K562 (cell line): ENCODE measurements at regions not wholly inside any gene's neighbourhood (a gene's known extent, or its start where the extent isn't known, plus 50 kb on each side); places are given as distances from the start of the nearest gene placed in this dataset.

Experiments used
- BRD9 ChIP-seq: fragments of 450-650 bp; IDR thresholded peaks from 2 replicates; pipeline ENCODE4 v1.6.1; 2018; ENCODE audit warnings: low read depth; ENCODE audit not compliant: partially characterized antibody
- FOXP1 ChIP-seq: sonication (generic); formaldehyde crosslinking; IDR thresholded peaks from 2 replicates; pipeline ENCODE4 v1.8.0; 2022; ENCODE audit warnings: mild to moderate bottlenecking, missing genetic modification reagents
- GABPB1 ChIP-seq: sonication (generic); formaldehyde crosslinking; IDR thresholded peaks from 2 replicates; pipeline ENCODE4 v1.8.0; 2022; ENCODE audit warnings: mild to moderate bottlenecking, missing genetic modification reagents
- MIER1 ChIP-seq: fragments of 450-650 bp; IDR thresholded peaks from 2 replicates; pipeline ENCODE4 v1.6.1; 2016; ENCODE audit warnings: antibody characterized with exemption, mild to moderate bottlenecking, low read depth
- SOX6 ChIP-seq: fragments of 450-650 bp; IDR thresholded peaks from 2 replicates; pipeline ENCODE4 v1.6.1; 2014; ENCODE audit warnings: mild to moderate bottlenecking
- SRSF7 ChIP-seq: fragments of 200-400 bp; formaldehyde crosslinking; optimal IDR thresholded peaks from 2 replicates; pipeline ENCODE3; 2017; ENCODE audit warnings: mild to moderate bottlenecking, low read depth, low read length
- TFAP4 ChIP-seq: sonication (generic); formaldehyde crosslinking; IDR thresholded peaks from 2 replicates; pipeline ENCODE4 v1.8.0; 2022; ENCODE audit warnings: missing genetic modification reagents, mild to moderate bottlenecking, moderate library complexity, borderline replicate concordance
- ZNF449 ChIP-seq: fragments of 250-450 bp; sonication (Bioruptor Pico); IDR thresholded peaks from 2 replicates; pipeline ENCODE4 v1.8.0; 2022; ENCODE audit warnings: moderate library complexity, mild to moderate bottlenecking, inconsistent platforms
- ZNF77 ChIP-seq: fragments of 250-450 bp; sonication (Bioruptor Pico); IDR thresholded peaks from 2 replicates; pipeline ENCODE4 v1.5.0; 2020

- no peak; the same call in 1 of the 2 replicates for TF ChIP-seq GABPB1 (CRISPR knock-in tag)
- TF ChIP-seq SOX6, result no peak
- 0 out of 2 replicates have a peak, but pooled peaks have one; percentile 0 for TF ChIP-seq TFAP4 (CRISPR knock-in tag)
- no peak for TF ChIP-seq ZNF77 (CRISPR knock-in tag)
- TF ChIP-seq FOXP1, result peak; percentile 63; the same call in 1 of the 2 replicates
- TF ChIP-seq SRSF7, result no peak
- TF ChIP-seq MIER1, result no peak
- TF ChIP-seq ZNF449 (CRISPR knock-in tag), result no peak
- no peak for TF ChIP-seq BRD9
Measured at GRCh38 chr7:130897515-130898419, 163.8 kb upstream of the KLF14 start (continued).
